ENCODE measurements at regions not wholly inside any gene's neighbourhood (a gene's known extent, or its start where the extent isn't known, plus 50 kb on each side); places are given as distances from the start of the nearest gene placed in this dataset.

DNA sequence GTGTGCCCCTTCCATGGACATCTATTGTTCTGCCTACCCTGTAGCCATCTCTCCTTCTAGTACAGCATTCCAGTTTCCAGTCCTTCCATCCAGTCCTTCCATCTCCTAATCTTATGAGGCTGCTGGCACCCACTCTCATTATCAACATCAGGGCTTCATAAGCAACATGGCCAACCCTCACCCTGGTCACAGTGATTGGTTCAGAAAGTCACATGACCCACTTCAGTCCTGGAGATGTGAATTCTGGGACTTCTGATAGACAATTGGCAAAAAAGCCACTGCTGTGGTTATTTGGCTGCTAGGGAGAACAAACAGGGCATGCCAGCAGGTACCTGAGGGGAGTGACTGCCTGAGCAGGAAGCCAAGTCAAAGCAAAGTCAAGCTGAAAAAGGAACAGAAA is 164.7 kb upstream of the C16orf82 start (continued):
- no peak for TF ChIP-seq ZNF558 (CRISPR knock-in tag; IDR thresholded peaks at IDR 0.05; ENCODE audit: borderline replicate concordance)
- no peak for TF ChIP-seq ZFP1 (CRISPR knock-in tag; IDR thresholded peaks at IDR 0.05)
- TF ChIP-seq ZNF737 (CRISPR knock-in tag; IDR thresholded peaks at IDR 0.05; ENCODE audit: borderline replicate concordance), result no peak
- no peak for TF ChIP-seq TOPORS (CRISPR knock-in tag; IDR thresholded peaks at IDR 0.05)
- no peak for TF ChIP-seq HOXA9 (CRISPR knock-in tag; IDR thresholded peaks at IDR 0.05; ENCODE audit: borderline replicate concordance)
- TF ChIP-seq, protein P1, sequence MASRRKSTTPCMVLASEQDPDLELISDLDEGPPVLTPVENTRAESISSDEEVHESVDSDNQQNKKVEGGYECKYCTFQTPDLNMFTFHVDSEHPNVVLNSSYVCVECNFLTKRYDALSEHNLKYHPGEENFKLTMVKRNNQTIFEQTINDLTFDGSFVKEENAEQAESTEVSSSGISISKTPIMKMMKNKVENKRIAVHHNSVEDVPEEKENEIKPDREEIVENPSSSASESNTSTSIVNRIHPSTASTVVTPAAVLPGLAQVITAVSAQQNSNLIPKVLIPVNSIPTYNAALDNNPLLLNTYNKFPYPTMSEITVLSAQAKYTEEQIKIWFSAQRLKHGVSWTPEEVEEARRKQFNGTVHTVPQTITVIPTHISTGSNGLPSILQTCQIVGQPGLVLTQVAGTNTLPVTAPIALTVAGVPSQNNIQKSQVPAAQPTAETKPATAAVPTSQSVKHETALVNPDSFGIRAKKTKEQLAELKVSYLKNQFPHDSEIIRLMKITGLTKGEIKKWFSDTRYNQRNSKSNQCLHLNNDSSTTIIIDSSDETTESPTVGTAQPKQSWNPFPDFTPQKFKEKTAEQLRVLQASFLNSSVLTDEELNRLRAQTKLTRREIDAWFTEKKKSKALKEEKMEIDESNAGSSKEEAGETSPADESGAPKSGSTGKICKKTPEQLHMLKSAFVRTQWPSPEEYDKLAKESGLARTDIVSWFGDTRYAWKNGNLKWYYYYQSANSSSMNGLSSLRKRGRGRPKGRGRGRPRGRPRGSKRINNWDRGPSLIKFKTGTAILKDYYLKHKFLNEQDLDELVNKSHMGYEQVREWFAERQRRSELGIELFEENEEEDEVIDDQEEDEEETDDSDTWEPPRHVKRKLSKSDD (CRISPR knock-in tag; IDR thresholded peaks at IDR 0.05; ENCODE audit: low read depth), result no peak

DNA sequence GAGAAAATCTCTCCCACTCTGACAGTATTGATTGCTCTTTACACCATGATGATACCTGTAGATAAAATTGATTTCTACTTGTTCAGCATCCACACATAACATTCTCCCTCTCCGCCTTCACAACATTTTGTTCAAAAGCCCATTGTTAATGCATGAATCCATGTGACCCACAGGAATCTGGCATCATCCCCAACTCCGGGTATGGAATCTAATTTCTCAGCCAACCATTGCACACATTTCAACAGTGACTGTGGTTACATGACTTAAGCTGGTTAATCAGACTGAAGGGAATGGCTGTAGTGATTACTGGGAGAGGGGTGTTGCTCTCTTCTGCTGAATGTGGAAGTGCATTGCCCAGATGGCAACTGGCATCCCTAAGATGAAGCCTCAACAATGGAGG is 161.4 kb upstream of the C16orf82 start:
- ChIA-PET CTCF (ENCODE audit: low intra/inter-chr PET ratio, low total read pairs) (no interaction called here), POLR2A (no interaction called here)
- no peaks in the 10 kb centered on the region for H4K20me1 ChIP-seq (ENCODE audit: insufficient read depth, low read length)
- DNase-seq (ENCODE audit: low spot score), result no peak
- no peaks in the 10 kb centered on the region for H3K79me2 ChIP-seq (ENCODE audit: insufficient read depth, low read length)
- no peak for FAIRE-seq
- 0 out of 5 replicates have a peak, but pooled peaks cover 0 to 20% of the 10 kb centered on the region in 2 experiments for H3K27me3 ChIP-seq (ENCODE audit: control insufficient read depth in 1 of 2, insufficient read depth in 2 of 2, low read length in 2 of 2)
- no peak overlapping the region for H3K9ac ChIP-seq (ENCODE audit: insufficient read depth, low read depth, low read length)
- no TSS peak for BruUV-seq (replicated peaks)
- no peaks in the 10 kb centered on the region for H3K36me3 ChIP-seq (replicated peaks in 1 of 2; ENCODE audit: control insufficient read depth in 1 of 2, insufficient read depth in 2 of 2, low read length in 2 of 2)
- no peaks in the 10 kb centered on the region for H3K9me3 ChIP-seq (ENCODE audit: low read length)
- no peak overlapping the region for H3K27ac ChIP-seq (ENCODE audit: extremely low read length, insufficient read depth, low read length)
- no peak overlapping the region for H2AFZ ChIP-seq (ENCODE audit: low read length)
- intact Hi-C loops (cut with micrococcal nuclease; ENCODE audit: unreplicated experiment) (no loop called here), in situ Hi-C loops (cut with HindIII; ENCODE audit: extremely low pct_ligation_motif_present, low pct_unique_long_range_greater_than_20kb) (no loop called here)
- no peak for ATAC-seq
- H3K4me3 ChIP-seq (replicated peaks in 1 of 3; ENCODE audit: insufficient read depth in 1 of 3, low read depth in 2 of 3, low read length in 3 of 3), result no peak overlapping the region
- H3K4me2 ChIP-seq (ENCODE audit: low read depth, low read length), result no peak overlapping the region
- H3K4me1 ChIP-seq (ENCODE audit: insufficient read depth, low read length), result no peaks in the 10 kb centered on the region
- 3% methylated on average over 2 of the region's 2 CpGs for WGBS (ENCODE audit: low lambda C conversion rate)
- TF ChIP-seq, protein P2, sequence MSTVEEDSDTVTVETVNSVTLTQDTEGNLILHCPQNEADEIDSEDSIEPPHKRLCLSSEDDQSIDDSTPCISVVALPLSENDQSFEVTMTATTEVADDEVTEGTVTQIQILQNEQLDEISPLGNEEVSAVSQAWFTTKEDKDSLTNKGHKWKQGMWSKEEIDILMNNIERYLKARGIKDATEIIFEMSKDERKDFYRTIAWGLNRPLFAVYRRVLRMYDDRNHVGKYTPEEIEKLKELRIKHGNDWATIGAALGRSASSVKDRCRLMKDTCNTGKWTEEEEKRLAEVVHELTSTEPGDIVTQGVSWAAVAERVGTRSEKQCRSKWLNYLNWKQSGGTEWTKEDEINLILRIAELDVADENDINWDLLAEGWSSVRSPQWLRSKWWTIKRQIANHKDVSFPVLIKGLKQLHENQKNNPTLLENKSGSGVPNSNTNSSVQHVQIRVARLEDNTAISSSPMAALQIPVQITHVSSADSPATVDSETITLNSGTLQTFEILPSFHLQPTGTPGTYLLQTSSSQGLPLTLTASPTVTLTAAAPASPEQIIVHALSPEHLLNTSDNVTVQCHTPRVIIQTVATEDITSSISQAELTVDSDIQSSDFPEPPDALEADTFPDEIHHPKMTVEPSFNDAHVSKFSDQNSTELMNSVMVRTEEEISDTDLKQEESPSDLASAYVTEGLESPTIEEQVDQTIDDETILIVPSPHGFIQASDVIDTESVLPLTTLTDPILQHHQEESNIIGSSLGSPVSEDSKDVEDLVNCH (CRISPR knock-in tag; IDR thresholded peaks at IDR 0.05), result no peak
- TF ChIP-seq, protein P3, sequence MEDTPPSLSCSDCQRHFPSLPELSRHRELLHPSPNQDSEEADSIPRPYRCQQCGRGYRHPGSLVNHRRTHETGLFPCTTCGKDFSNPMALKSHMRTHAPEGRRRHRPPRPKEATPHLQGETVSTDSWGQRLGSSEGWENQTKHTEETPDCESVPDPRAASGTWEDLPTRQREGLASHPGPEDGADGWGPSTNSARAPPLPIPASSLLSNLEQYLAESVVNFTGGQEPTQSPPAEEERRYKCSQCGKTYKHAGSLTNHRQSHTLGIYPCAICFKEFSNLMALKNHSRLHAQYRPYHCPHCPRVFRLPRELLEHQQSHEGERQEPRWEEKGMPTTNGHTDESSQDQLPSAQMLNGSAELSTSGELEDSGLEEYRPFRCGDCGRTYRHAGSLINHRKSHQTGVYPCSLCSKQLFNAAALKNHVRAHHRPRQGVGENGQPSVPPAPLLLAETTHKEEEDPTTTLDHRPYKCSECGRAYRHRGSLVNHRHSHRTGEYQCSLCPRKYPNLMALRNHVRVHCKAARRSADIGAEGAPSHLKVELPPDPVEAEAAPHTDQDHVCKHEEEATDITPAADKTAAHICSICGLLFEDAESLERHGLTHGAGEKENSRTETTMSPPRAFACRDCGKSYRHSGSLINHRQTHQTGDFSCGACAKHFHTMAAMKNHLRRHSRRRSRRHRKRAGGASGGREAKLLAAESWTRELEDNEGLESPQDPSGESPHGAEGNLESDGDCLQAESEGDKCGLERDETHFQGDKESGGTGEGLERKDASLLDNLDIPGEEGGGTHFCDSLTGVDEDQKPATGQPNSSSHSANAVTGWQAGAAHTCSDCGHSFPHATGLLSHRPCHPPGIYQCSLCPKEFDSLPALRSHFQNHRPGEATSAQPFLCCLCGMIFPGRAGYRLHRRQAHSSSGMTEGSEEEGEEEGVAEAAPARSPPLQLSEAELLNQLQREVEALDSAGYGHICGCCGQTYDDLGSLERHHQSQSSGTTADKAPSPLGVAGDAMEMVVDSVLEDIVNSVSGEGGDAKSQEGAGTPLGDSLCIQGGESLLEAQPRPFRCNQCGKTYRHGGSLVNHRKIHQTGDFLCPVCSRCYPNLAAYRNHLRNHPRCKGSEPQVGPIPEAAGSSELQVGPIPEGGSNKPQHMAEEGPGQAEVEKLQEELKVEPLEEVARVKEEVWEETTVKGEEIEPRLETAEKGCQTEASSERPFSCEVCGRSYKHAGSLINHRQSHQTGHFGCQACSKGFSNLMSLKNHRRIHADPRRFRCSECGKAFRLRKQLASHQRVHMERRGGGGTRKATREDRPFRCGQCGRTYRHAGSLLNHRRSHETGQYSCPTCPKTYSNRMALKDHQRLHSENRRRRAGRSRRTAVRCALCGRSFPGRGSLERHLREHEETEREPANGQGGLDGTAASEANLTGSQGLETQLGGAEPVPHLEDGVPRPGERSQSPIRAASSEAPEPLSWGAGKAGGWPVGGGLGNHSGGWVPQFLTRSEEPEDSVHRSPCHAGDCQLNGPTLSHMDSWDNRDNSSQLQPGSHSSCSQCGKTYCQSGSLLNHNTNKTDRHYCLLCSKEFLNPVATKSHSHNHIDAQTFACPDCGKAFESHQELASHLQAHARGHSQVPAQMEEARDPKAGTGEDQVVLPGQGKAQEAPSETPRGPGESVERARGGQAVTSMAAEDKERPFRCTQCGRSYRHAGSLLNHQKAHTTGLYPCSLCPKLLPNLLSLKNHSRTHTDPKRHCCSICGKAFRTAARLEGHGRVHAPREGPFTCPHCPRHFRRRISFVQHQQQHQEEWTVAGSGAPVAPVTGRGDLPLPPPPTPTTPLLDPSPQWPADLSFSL (CRISPR knock-in tag; IDR thresholded peaks at IDR 0.05), result no peak
- TF ChIP-seq, protein P4, sequence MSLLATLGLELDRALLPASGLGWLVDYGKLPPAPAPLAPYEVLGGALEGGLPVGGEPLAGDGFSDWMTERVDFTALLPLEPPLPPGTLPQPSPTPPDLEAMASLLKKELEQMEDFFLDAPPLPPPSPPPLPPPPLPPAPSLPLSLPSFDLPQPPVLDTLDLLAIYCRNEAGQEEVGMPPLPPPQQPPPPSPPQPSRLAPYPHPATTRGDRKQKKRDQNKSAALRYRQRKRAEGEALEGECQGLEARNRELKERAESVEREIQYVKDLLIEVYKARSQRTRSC (CRISPR knock-in tag; IDR thresholded peaks at IDR 0.05; ENCODE audit: low read depth), result no peak
- TF ChIP-seq SYNCRIP (IDR thresholded peaks at IDR 0.05; ENCODE audit: insufficient read depth, low read depth, low read length), result no peak
- TF ChIP-seq ZFP62 (CRISPR knock-in tag; IDR thresholded peaks at IDR 0.05), result no peak
- no peak for TF ChIP-seq ZNF510 (CRISPR knock-in tag; IDR thresholded peaks at IDR 0.05; ENCODE audit: low read depth)

All from HepG2 (cell line).